GM23248 (cell line): ENCODE measurements at regions not wholly inside any gene's neighbourhood (a gene's known extent, or its start where the extent isn't known, plus 50 kb on each side); places are given as distances from the start of the nearest gene placed in this dataset.

Experiments used
- DNase-seq: peaks from one replicate; pipeline ENCODE4 v3.0.0-alpha.2; 2015
- H2AFZ ChIP-seq: fragments of 200-600 bp; sonication (generic); 2 replicates; pipeline ENCODE4 v1.6.1; 2016; ENCODE audit warnings: antibody characterized with exemption
- H3F3A ChIP-seq: fragments of 200-600 bp; sonication (generic); 2 replicates; pipeline ENCODE4 v1.6.1; 2016; ENCODE audit warnings: mild to moderate bottlenecking, antibody characterized with exemption, mixed run types; ENCODE audit not compliant: insufficient read depth
- H3K27ac ChIP-seq: fragments of 200-600 bp; sonication (generic); 2 replicates; pipeline ENCODE4 v1.5.1; 2016; ENCODE audit warnings: mild to moderate bottlenecking
- H3K27me3 ChIP-seq: fragments of 200-600 bp; sonication (generic); replicated peaks from 2 replicates; pipeline ENCODE4 v1.6.1; 2016; ENCODE audit warnings: mild to moderate bottlenecking; ENCODE audit not compliant: insufficient read depth
- H3K36me3 ChIP-seq: fragments of 200-600 bp; sonication (generic); 2 replicates; pipeline ENCODE4 v1.6.1; 2016; ENCODE audit warnings: low read depth, mild to moderate bottlenecking
- H3K4me1 ChIP-seq: fragments of 200-600 bp; sonication (generic); 2 replicates; pipeline ENCODE4 v1.6.1; 2016; ENCODE audit warnings: mild to moderate bottlenecking; ENCODE audit not compliant: insufficient read depth
- H3K4me2 ChIP-seq: fragments of 200-600 bp; sonication (generic); one replicate; pipeline ENCODE4 v1.6.1; 2016; ENCODE audit warnings: mild to moderate bottlenecking; ENCODE audit not compliant: unreplicated experiment
- H3K4me3 ChIP-seq: fragments of 200-600 bp; sonication (generic); 2 replicates; pipeline ENCODE4 v1.5.1; 2016; ENCODE audit warnings: mild to moderate bottlenecking
- H3K79me2 ChIP-seq: fragments of 200-600 bp; sonication (generic); 2 replicates; pipeline ENCODE4 v1.6.1; 2016; ENCODE audit warnings: mild to moderate bottlenecking; ENCODE audit not compliant: insufficient read depth
- H3K9ac ChIP-seq: fragments of 200-600 bp; sonication (generic); 2 replicates; pipeline ENCODE4 v1.6.1; 2016; ENCODE audit warnings: mild to moderate bottlenecking
- H3K9me2 ChIP-seq: fragments of 200-600 bp; sonication (generic); 2 replicates; pipeline ENCODE4 v1.6.1; 2016; ENCODE audit warnings: mixed run types, mild to moderate bottlenecking, moderate library complexity; ENCODE audit not compliant: insufficient read depth
- H3K9me3 ChIP-seq: fragments of 200-600 bp; sonication (generic); one replicate; pipeline ENCODE4 v1.6.1; 2017; ENCODE audit warnings: low read depth
- H4K20me1 ChIP-seq: fragments of 200-600 bp; sonication (generic); 2 replicates; pipeline ENCODE4 v1.6.0; 2016; ENCODE audit not compliant: insufficient read depth
- EZH2 ChIP-seq: fragments of 200-600 bp; sonication (generic); IDR thresholded peaks from 2 replicates; pipeline ENCODE4 v1.6.1; 2018; ENCODE audit warnings: antibody characterized with exemption, mild to moderate bottlenecking; ENCODE audit not compliant: insufficient read depth, poor library complexity, severe bottlenecking
- EZH2phosphoT487 ChIP-seq: fragments of 200-600 bp; sonication (generic); IDR thresholded peaks from 2 replicates; pipeline ENCODE4 v1.6.1; 2018; ENCODE audit warnings: antibody characterized with exemption, moderate library complexity, mild to moderate bottlenecking, low read depth; ENCODE audit not compliant: insufficient read depth
- WGBS, 2 experiments: methylation state at CpG; one replicate each; pipeline ENCODE4 v1.1.6; 2015 to 2017; ENCODE audit warnings: low lambda C conversion rate in 2 of 2, low coverage in 1 of 2; ENCODE audit errors: missing lambda C conversion rate in 2 of 2; 5-methylcytosine and 5-hydroxymethylcytosine counted together
- in situ Hi-C: fragments of 300-500 bp; cut with MboI; formaldehyde crosslinking; loops from 2 replicates; pipeline ENCODE4 v1.15.0; 2020

DNA sequence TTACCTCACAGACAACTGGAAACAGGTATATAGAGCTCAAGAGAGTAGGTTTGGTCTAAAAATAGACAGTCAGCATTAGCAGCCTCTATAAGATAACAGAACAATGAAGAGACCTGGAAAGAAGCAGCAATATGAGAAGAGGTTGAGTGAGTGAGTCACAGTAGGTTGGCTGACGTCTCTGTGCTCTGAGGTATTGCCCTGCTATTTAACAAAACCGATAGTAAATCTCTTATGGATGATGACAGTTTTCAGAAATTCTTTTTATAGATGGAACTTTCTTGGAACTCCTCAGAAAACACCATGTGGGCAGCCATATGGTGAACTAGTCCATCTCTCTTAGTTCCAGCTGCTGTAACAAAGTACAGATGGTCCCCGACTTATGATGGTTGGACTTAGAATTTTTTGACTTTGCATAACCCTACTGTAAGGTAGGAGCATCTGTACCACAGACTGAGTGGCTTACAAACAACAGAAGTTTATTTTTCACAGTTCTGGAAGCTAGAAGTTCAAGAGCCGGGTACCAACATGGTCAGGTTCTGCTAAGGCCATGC, 123.5 kb downstream of the MBD2 start:
- peak; percentile 40 for DNase-seq
- no peak for TF ChIP-seq EZH2phosphoT487
- TF ChIP-seq EZH2 = no peak
- WGBS, 2 experiments = 33 to 45% methylated on average over 4 of the region's 4 CpGs
- Histone ChIP-seq H3K9ac (no peak overlapping the region), H3K4me3 (no peak overlapping the region), H3K4me2 (no peak overlapping the region), H3F3A (no peaks in the 10 kb centered on the region), H3K79me2 (no peaks in the 10 kb centered on the region), H3K4me1 (no peaks in the 10 kb centered on the region), H3K9me2 (no peaks in the 10 kb centered on the region), H3K27me3 (no peaks in the 10 kb centered on the region), H4K20me1 (no peaks in the 10 kb centered on the region), H2AFZ (no peak overlapping the region), H3K36me3 (no peaks in the 10 kb centered on the region), H3K27ac (no peak overlapping the region), H3K9me3 (no peaks in the 10 kb centered on the region)
- in situ Hi-C loops = no loop called here

DNA sequence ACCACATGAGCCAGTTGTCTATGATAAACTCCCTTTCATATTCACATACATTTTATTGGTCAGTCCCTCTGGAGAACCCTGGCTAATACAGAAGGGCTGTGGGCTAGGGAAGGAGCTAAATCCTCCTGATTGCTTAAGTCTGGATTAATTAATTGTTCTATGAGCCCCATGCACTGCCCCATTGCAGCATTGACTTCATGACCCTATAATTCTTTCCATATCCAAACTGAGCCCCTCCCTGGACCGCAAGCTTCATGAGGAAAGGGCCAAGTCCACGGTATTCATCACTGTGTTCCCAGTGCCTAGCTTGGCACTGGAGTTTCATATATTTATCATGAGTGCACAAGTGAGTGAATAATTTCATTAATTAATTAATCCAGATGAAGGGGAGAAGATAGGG, 124.0 kb downstream of the MBD2 start:
- H3K4me2 ChIP-seq = no peak overlapping the region
- no peaks in the 10 kb centered on the region for H3K36me3 ChIP-seq
- H4K20me1 ChIP-seq = no peaks in the 10 kb centered on the region
- in situ Hi-C loops = no loop called here
- WGBS, 2 experiments = 75 to 76% methylated on average over 2 of the region's 2 CpGs
- no peaks in the 10 kb centered on the region for H3K9me3 ChIP-seq
- H3K9me2 ChIP-seq = no peaks in the 10 kb centered on the region
- no peak overlapping the region for H3K27ac ChIP-seq
- no peaks in the 10 kb centered on the region for H3K27me3 ChIP-seq
- no peaks in the 10 kb centered on the region for H3F3A ChIP-seq
- H3K4me3 ChIP-seq = no peak overlapping the region
- H3K79me2 ChIP-seq = no peaks in the 10 kb centered on the region
- no peaks in the 10 kb centered on the region for H3K4me1 ChIP-seq
- H3K9ac ChIP-seq = no peak overlapping the region
- TF ChIP-seq EZH2phosphoT487 = no peak
- no peak for TF ChIP-seq EZH2
- DNase-seq = no peak
- no peak overlapping the region for H2AFZ ChIP-seq

DNA sequence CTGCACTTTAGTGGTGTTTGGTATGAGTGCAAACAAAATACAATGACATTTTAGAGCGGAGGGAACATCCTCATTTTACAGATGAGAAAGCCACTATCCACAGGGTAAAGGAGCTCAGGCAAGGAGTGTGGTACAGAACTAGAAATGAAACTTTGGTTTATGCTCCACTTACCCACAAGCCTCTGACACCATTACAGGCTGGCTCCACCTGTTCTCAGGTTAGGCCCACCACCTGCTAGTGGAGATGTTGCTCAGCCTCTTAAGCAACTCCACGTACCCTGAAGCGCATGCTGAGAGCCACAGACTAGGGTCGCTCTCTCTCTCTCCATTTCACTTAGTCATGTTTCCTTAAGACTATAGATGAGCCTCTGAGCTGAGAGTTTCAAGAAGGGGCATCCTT, 130.0 kb downstream of the MBD2 start:
- H3K4me2 ChIP-seq = no peak overlapping the region
- H3K4me1 ChIP-seq = 0 out of 2 replicates have a peak, but pooled peaks cover 7% of the 10 kb centered on the region
- no peaks in the 10 kb centered on the region for H3K36me3 ChIP-seq
- in situ Hi-C loops = no loop called here
- H3K4me3 ChIP-seq = no peak overlapping the region
- 0 out of 2 replicates have a peak, but pooled peaks cover 4% of the 10 kb centered on the region for H3F3A ChIP-seq
- 84 to 90% methylated on average over 4 of the region's 4 CpGs for WGBS, 2 experiments
- H2AFZ ChIP-seq = no peak overlapping the region
- H3K9ac ChIP-seq = no peak overlapping the region
- TF ChIP-seq EZH2 (no peak), EZH2phosphoT487 (no peak)
- DNase-seq = no peak
- H3K9me3 ChIP-seq = no peaks in the 10 kb centered on the region
- no peaks in the 10 kb centered on the region for H4K20me1 ChIP-seq
- H3K27ac ChIP-seq = no peak overlapping the region
- H3K79me2 ChIP-seq = no peaks in the 10 kb centered on the region
- H3K9me2 ChIP-seq = no peaks in the 10 kb centered on the region
- no peaks in the 10 kb centered on the region for H3K27me3 ChIP-seq

DNA sequence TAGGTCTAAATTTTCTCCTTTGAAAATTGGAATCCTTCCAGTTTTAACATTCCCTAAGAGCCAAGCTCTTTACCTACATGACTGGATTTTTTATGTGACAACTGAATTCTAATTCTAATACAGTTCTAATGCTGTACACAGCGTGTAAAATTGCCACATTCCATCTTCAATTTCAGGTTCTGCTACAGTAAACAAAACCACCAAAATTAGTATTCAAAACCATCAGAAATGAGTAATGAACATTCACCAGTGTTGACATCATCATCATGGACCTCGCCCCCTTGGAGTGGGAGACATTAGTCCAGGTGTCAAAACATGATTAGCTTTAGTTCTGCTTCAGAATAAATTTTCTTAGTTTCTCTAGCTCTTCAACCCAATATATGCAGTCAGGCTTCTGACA, 133.6 kb downstream of the MBD2 start:
- in situ Hi-C loops = no loop called here
- Histone ChIP-seq H2AFZ (no peak overlapping the region), H3K9me2 (no peaks in the 10 kb centered on the region), H3K27ac (no peak overlapping the region), H3K4me2 (no peak overlapping the region), H4K20me1 (no peaks in the 10 kb centered on the region), H3K9me3 (no peaks in the 10 kb centered on the region), H3K4me1 (0 out of 2 replicates have a peak, but pooled peaks cover 7% of the 10 kb centered on the region), H3K79me2 (no peaks in the 10 kb centered on the region), H3F3A (0 out of 2 replicates have a peak, but pooled peaks cover 4% of the 10 kb centered on the region), H3K9ac (no peak overlapping the region), H3K4me3 (no peak overlapping the region), H3K36me3 (no peaks in the 10 kb centered on the region), H3K27me3 (no peaks in the 10 kb centered on the region)
- DNase-seq = peak; percentile 3
- TF ChIP-seq EZH2phosphoT487 = no peak
- no peak for TF ChIP-seq EZH2
- WGBS, 2 experiments = 5 to 10% methylated on average over 2 of the region's 2 CpGs
